ENCODE measurements at regions not wholly inside any gene's neighbourhood (a gene's known extent, or its start where the extent isn't known, plus 50 kb on each side); places are given as distances from the start of the nearest gene placed in this dataset.
"Not testable (repeated sequence)": the region's sequence is repeated elsewhere in the genome, so short reads cannot be mapped to it uniquely, and the experiment has no call there.

- intact Hi-C loops (cut with DNase I) = no loop called here
- DNase-seq (ENCODE audit: low spot score) = no peak
Observed at GRCh38 chr12:94829552-94829951, 173.9 kb downstream of the NDUFA12 start.

GRCh38 chr12:94819011-94819410 lies 168.7 kb upstream of the TMCC3 start:
- intact Hi-C loops (cut with DNase I) = no loop called here
- DNase-seq (ENCODE audit: low spot score) = no peak

GRCh38 chr12:94817695-94818075 lies 167.3 kb upstream of the TMCC3 start:
- DNase-seq (ENCODE audit: low spot score) = no peak
- intact Hi-C loops (cut with DNase I) = no loop called here

- DNase-seq (ENCODE audit: low spot score); intact Hi-C loops (cut with DNase I): not testable (repeated sequence)
Observed at GRCh38 chr12:94817201-94817600, 166.8 kb upstream of the TMCC3 start.

GRCh38 chr12:94816746-94817145 lies 166.4 kb upstream of the TMCC3 start:
- DNase-seq (ENCODE audit: low spot score); intact Hi-C loops (cut with DNase I): not testable (repeated sequence)

GRCh38 chr12:94815958-94816357 lies 165.6 kb upstream of the TMCC3 start:
- intact Hi-C loops (cut with DNase I) = no loop called here
- no peak for DNase-seq (ENCODE audit: low spot score)

GRCh38 chr12:94815450-94815849 lies 165.1 kb upstream of the TMCC3 start:
- no peak for DNase-seq (ENCODE audit: low spot score)
- intact Hi-C loops (cut with DNase I) = no loop called here

GRCh38 chr12:94813314-94813713 lies 163.0 kb upstream of the TMCC3 start:
- intact Hi-C loops (cut with DNase I) = no loop called here

GRCh38 chr12:94812345-94812744 lies 162.0 kb upstream of the TMCC3 start:
- intact Hi-C loops (cut with DNase I) = no loop called here
- no peak for DNase-seq (ENCODE audit: low spot score)

More at GRCh38 chr12:94813314-94813713, 163.0 kb upstream of the TMCC3 start:
- DNase-seq (ENCODE audit: low spot score) = no peak

- no peak for DNase-seq (ENCODE audit: low spot score)
- intact Hi-C loops (cut with DNase I) = no loop called here
Observed at GRCh38 chr12:94811611-94812010, 161.3 kb upstream of the TMCC3 start.

- no peak for DNase-seq (ENCODE audit: low spot score)
- intact Hi-C loops (cut with DNase I) = no loop called here
Observed at GRCh38 chr12:94807951-94808350, 157.6 kb upstream of the TMCC3 start.

- intact Hi-C loops (cut with DNase I) = no loop called here
- no peak for DNase-seq (ENCODE audit: low spot score)
Observed at GRCh38 chr12:94806617-94807016, 156.3 kb upstream of the TMCC3 start.

GRCh38 chr12:94805749-94806529 lies 155.6 kb upstream of the TMCC3 start:
- intact Hi-C loops (cut with DNase I) = no loop called here

GRCh38 chr12:94803939-94804338 lies 153.6 kb upstream of the TMCC3 start:
- no peak for DNase-seq (ENCODE audit: low spot score)
- intact Hi-C loops (cut with DNase I) = no loop called here

More at GRCh38 chr12:94805749-94806529, 155.6 kb upstream of the TMCC3 start:
- DNase-seq (ENCODE audit: low spot score) = no peak

GRCh38 chr12:94802796-94803195 lies 152.4 kb upstream of the TMCC3 start:
- no peak for DNase-seq (ENCODE audit: low spot score)
- intact Hi-C loops (cut with DNase I) = no loop called here

GRCh38 chr12:94801745-94802144 lies 151.4 kb upstream of the TMCC3 start:
- no peak for DNase-seq (ENCODE audit: low spot score)
- intact Hi-C loops (cut with DNase I) = no loop called here

- intact Hi-C loops (cut with DNase I) = no loop called here
- no peak for DNase-seq (ENCODE audit: low spot score)
Observed at GRCh38 chr12:94799136-94799535, 148.8 kb upstream of the TMCC3 start.

- intact Hi-C loops (cut with DNase I) = no loop called here
- no peak for DNase-seq (ENCODE audit: low spot score)
Observed at GRCh38 chr12:94798113-94798512, 147.8 kb upstream of the TMCC3 start.

- DNase-seq (ENCODE audit: low spot score) = no peak
- intact Hi-C loops (cut with DNase I) = no loop called here
Observed at GRCh38 chr12:94795520-94795919, 145.2 kb upstream of the TMCC3 start.

- no peak for DNase-seq (ENCODE audit: low spot score)
- intact Hi-C loops (cut with DNase I) = no loop called here
Observed at GRCh38 chr12:94795044-94795443, 144.7 kb upstream of the TMCC3 start.

GRCh38 chr12:94793191-94793595 lies 142.8 kb upstream of the TMCC3 start:
- intact Hi-C loops (cut with DNase I) = loop anchor here in 1 of 2 donors (5.0 kb wide), 1 partner anchor 1041 kb away; no protein-coding TSS in a partner anchor
- no peak for DNase-seq (ENCODE audit: low spot score)
